Gastroesophageal sphincter (tissue), 3 donors: ENCODE measurements at regions not wholly inside any gene's neighbourhood (a gene's known extent, or its start where the extent isn't known, plus 50 kb on each side); places are given as distances from the start of the nearest gene placed in this dataset.
"Not testable (repeated sequence)": the region's sequence is repeated elsewhere in the genome, so short reads cannot be mapped to it uniquely, and the experiment has no call there.

Experiments used
- POLR2AphosphoS5 ChIP-seq: sonication (generic); formaldehyde crosslinking; IDR thresholded peaks from one replicate; pipeline ENCODE4 v1.6.1; 2017; ENCODE audit warnings: antibody characterized with exemption
- TF ChIP-seq, protein P1 (sequence below), 4 experiments: fragments of 200-600 bp in 2 of 4; fragments of 450-650 bp in 2 of 4; sonication (generic) in 1 of 4; IDR thresholded peaks; one replicate each; pipeline ENCODE4 v1.5.1; 2017 to 2019; ENCODE audit warnings: antibody characterized with exemption in 4 of 4, mild to moderate bottlenecking in 2 of 4, moderate library complexity in 2 of 4

DNA sequence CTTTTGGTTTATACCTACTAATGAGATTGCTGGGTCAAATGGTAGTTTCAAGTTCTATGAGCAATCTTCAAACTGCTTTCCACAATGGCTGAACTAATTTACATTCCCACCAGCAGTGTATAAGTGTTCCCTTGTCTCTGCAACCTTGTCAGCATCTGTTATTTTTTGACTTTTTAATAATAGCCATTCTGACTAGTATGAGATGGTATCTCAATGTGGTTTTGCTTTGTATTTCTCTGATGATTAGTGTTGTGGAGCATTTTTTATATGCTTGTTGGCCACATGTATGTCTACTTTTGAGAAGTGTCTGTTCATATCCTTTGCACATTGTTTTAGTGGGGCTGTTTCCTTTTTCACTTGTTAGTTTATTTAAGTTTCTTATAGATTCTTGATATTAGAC is 449.3 kb upstream of the ATP11B start:
- not testable (repeated sequence) for TF ChIP-seq POLR2AphosphoS5
- TF ChIP-seq, protein P1, sequence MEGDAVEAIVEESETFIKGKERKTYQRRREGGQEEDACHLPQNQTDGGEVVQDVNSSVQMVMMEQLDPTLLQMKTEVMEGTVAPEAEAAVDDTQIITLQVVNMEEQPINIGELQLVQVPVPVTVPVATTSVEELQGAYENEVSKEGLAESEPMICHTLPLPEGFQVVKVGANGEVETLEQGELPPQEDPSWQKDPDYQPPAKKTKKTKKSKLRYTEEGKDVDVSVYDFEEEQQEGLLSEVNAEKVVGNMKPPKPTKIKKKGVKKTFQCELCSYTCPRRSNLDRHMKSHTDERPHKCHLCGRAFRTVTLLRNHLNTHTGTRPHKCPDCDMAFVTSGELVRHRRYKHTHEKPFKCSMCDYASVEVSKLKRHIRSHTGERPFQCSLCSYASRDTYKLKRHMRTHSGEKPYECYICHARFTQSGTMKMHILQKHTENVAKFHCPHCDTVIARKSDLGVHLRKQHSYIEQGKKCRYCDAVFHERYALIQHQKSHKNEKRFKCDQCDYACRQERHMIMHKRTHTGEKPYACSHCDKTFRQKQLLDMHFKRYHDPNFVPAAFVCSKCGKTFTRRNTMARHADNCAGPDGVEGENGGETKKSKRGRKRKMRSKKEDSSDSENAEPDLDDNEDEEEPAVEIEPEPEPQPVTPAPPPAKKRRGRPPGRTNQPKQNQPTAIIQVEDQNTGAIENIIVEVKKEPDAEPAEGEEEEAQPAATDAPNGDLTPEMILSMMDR (IDR thresholded peaks at IDR 0.05), result not testable (repeated sequence)
